ENCODE measurements at regions not wholly inside any gene's neighbourhood (a gene's known extent, or its start where the extent isn't known, plus 50 kb on each side); places are given as distances from the start of the nearest gene placed in this dataset.

- Histone ChIP-seq H3K9ac (ENCODE audit: control insufficient read depth, extremely low read depth, insufficient read depth, low read length) (no peak overlapping the region), H3K79me2 (ENCODE audit: control insufficient read depth, insufficient read depth, low read length) (no peaks in the 10 kb centered on the region), H3K27me3 (ENCODE audit: control insufficient read depth, extremely low read depth, insufficient read depth, low read length) (no peaks in the 10 kb centered on the region), H3K4me1 (ENCODE audit: control insufficient read depth, extremely low read depth, insufficient read depth, low read length) (no peaks in the 10 kb centered on the region), H3K9me3 (ENCODE audit: control insufficient read depth, low read depth, low read length) (no peaks in the 10 kb centered on the region), H3K4me3 (ENCODE audit: control insufficient read depth in 2 of 3, extremely low read depth in 1 of 3, insufficient read depth in 2 of 3, low read depth in 1 of 3, low read length in 3 of 3) (no peak overlapping the region), H2AFZ (ENCODE audit: control insufficient read depth, low read length) (no peak overlapping the region), H3K27ac (ENCODE audit: control insufficient read depth, insufficient read depth, low read length) (no peak overlapping the region), H3K9me1 (ENCODE audit: control insufficient read depth, extremely low read depth, insufficient read depth, low read length) (no peaks in the 10 kb centered on the region), H3K4me2 (ENCODE audit: control insufficient read depth, extremely low read depth, insufficient read depth, low read depth, low read length) (no peak overlapping the region), H4K20me1 (ENCODE audit: control insufficient read depth, extremely low read depth, insufficient read depth, low read length) (no peaks in the 10 kb centered on the region), H3K36me3 (ENCODE audit: control insufficient read depth in 2 of 2, extremely low read depth in 1 of 2, insufficient read depth in 2 of 2, low read length in 2 of 2) (no peaks in the 10 kb centered on the region)
- DNase-seq (ENCODE audit: low read depth, low spot score) (no peak), FAIRE-seq (no peak)
- dilution Hi-C loops (cut with MboI; ENCODE audit: extremely low pct_ligation_motif_present, low sequenced_read_pairs), result no loop called here
- no peak for TF ChIP-seq EZH2 (IDR thresholded peaks at IDR 0.05; ENCODE audit: low read length)
- TF ChIP-seq CTCF (optimal IDR thresholded peaks at IDR 0.05 in 1 of 3, IDR thresholded peaks at IDR 0.05 in 1 of 3, conservative IDR thresholded peaks at IDR 0.05 in 1 of 3; ENCODE audit: extremely low read depth in 1 of 3, insufficient read depth in 2 of 3, low read length in 3 of 3), result no peak
These were observed 808.1 kb downstream of the EFNA5 start for GRCh38 chr5:106862450-106863193.

GRCh38 chr5:106860398-106861044 is 810.2 kb downstream of the EFNA5 start:
- Histone ChIP-seq H3K9me3 (ENCODE audit: control insufficient read depth, low read depth, low read length) (no peaks in the 10 kb centered on the region), H2AFZ (ENCODE audit: control insufficient read depth, low read length) (no peak overlapping the region), H4K20me1 (ENCODE audit: control insufficient read depth, extremely low read depth, insufficient read depth, low read length) (no peaks in the 10 kb centered on the region), H3K36me3 (ENCODE audit: control insufficient read depth in 2 of 2, extremely low read depth in 1 of 2, insufficient read depth in 2 of 2, low read length in 2 of 2) (no peaks in the 10 kb centered on the region), H3K4me1 (ENCODE audit: control insufficient read depth, extremely low read depth, insufficient read depth, low read length) (no peaks in the 10 kb centered on the region), H3K9ac (ENCODE audit: control insufficient read depth, extremely low read depth, insufficient read depth, low read length) (no peak overlapping the region), H3K27ac (ENCODE audit: control insufficient read depth, insufficient read depth, low read length) (no peak overlapping the region), H3K4me2 (ENCODE audit: control insufficient read depth, extremely low read depth, insufficient read depth, low read depth, low read length) (no peak overlapping the region), H3K4me3 (ENCODE audit: control insufficient read depth in 2 of 3, extremely low read depth in 1 of 3, insufficient read depth in 2 of 3, low read depth in 1 of 3, low read length in 3 of 3) (no peak overlapping the region), H3K9me1 (ENCODE audit: control insufficient read depth, extremely low read depth, insufficient read depth, low read length) (no peaks in the 10 kb centered on the region), H3K79me2 (ENCODE audit: control insufficient read depth, insufficient read depth, low read length) (no peaks in the 10 kb centered on the region), H3K27me3 (ENCODE audit: control insufficient read depth, extremely low read depth, insufficient read depth, low read length) (no peaks in the 10 kb centered on the region)
- TF ChIP-seq EZH2 (IDR thresholded peaks at IDR 0.05; ENCODE audit: low read length) (no peak), CTCF (optimal IDR thresholded peaks at IDR 0.05 in 1 of 3, IDR thresholded peaks at IDR 0.05 in 1 of 3, conservative IDR thresholded peaks at IDR 0.05 in 1 of 3; ENCODE audit: extremely low read depth in 1 of 3, insufficient read depth in 2 of 3, low read length in 3 of 3) (no peak)
- FAIRE-seq (no peak), DNase-seq (ENCODE audit: low read depth, low spot score) (no peak)
- dilution Hi-C loops (cut with MboI; ENCODE audit: extremely low pct_ligation_motif_present, low sequenced_read_pairs), result no loop called here
